NCI-H1105 (cell line): ENCODE measurements at regions not wholly inside any gene's neighbourhood (a gene's known extent, or its start where the extent isn't known, plus 50 kb on each side); places are given as distances from the start of the nearest gene placed in this dataset.
"Not testable (repeated sequence)": the region's sequence is repeated elsewhere in the genome, so short reads cannot be mapped to it uniquely, and the experiment has no call there.

Experiments used
- DNase-seq: peaks from one replicate; lab custom pipeline; 2025; lab: John Stamatoyannopoulos, UW

DNA sequence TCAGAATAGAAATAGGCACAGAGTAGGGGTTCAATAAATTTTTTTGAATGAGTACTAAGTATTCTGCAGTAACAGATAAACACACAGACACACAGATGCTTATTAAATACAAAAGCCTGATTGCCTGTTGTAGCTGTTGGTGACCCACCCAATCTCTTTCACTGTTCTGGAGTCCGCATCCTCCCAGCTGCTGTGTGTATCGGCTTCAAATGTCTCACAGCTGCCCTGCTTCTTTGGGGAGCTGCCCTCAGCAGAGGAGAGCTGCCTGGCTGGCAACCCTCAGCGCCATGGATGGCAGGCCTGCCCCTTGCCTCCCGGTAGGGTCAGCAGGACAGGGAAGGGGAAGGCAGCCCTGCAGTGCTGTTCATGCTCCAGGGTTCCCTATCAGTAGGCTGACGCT is 50.5 kb upstream of the PRNP start:
- no peak for DNase-seq

DNA sequence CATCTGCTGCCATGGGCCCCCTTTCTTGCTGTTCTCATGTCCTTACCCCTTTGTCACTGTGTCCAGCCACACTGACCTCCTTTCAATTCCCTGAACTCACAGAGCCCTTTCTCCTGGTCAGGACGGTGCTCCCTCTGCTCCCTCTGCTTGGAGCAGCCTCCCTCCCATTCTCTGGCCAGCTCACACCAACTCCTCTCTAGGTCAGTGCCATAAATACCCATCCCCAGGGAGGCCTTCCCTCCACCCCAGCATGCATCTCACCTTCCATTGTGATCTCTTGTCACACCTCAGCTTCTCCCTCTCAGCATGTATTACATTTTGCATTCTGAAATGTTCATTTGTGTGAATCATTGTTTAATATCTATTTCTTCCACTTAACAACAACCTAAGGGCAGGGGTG is 50.9 kb upstream of the PRNP start:
- no peak for DNase-seq

DNA sequence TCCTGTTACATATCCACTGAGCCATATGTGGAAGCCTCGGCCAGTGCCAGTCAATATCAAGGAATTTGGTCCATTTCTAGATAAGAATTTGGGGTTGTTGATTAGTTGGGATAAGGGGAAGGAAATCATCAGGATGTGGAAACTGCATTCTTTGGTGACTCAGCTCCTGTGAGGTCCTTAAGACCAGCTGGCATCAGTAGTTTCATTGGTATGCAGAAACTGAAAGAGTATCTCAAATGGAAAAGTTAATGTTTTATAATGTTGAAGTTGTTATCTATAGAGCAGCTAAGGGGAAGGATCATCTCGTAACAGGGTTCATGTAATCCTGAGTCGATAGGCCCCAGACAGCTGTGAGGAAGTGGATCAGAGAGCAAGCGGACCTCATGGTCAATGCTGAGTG is 52.5 kb upstream of the PRNP start:
- no peak for DNase-seq

DNA sequence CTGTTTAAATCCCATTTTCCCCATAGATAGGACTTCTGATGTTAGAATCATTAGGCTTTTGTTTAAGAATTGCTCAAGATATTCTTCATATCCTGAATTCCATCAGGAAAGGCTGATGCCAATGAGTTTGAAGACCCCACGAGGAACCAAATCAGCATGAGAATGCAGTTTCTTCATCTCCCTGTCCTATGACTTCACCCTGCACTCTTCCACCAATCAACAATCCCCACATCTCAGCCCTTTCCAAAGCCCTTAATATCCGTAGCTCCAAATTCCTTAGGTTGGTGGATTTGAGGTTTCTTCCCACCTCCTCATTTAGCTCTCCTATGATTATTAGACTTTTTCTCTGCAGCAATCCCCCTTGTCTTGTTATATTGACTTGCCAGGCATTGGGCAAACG is 52.9 kb upstream of the PRNP start:
- no peak for DNase-seq

DNA sequence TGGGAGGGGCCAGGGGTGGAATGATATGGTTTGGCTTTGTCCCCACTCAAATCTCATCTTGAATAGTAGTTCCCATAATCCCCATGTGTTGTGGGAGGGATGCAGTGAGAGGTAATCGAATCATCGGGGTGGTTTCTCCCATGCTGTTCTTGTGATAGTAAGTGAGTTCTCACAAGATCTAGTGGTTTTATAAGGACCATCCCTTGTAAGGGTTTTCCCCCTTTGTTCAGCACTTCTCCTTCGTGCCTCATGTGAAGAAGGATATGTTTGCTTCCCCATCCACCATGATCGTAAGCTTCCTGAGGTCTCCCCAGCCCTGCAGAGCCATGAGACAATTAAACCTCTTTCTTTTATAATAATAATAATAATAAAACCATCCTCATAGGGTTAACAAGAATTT is 53.4 kb upstream of the PRNP start:
- DNase-seq: no peak

DNA sequence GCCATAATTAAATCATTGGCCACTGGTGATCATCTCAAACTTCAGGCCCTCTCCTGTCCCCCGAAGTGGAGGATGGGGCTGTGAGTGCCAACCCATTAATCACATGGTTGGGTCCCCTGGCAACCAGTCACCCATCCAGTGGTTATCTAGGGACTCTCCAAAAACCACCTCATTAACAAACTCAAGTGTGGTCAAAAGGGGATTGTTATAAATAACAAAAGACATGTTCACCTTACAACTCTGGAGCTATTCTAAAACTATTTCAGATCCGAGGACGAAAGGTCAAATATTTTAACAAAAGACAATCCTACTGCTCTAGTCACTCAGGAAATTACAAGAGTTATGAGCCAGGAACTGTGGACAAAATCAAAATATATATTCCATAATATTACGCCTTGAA is 60.0 kb upstream of the PRNP start:
- DNase-seq: no peak

DNA sequence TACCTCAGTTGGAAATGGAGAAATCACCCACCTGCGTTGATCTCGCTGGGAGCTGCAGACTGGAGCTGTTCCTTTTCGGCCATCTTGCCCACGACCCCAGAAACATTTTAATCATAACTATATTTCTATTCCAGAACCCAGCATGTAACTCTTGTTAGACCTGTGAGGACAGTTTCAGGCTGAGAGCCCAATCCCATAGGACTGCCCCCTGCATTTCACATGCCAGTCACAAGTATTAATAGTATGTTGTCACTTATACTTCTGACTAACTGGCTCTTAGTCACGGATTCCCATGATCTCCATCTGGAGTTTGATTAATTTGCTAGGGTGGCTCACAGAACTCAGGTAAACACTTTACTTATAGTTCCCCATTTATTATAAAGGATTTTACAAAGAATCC is 60.6 kb upstream of the PRNP start:
- DNase-seq: no peak

DNA sequence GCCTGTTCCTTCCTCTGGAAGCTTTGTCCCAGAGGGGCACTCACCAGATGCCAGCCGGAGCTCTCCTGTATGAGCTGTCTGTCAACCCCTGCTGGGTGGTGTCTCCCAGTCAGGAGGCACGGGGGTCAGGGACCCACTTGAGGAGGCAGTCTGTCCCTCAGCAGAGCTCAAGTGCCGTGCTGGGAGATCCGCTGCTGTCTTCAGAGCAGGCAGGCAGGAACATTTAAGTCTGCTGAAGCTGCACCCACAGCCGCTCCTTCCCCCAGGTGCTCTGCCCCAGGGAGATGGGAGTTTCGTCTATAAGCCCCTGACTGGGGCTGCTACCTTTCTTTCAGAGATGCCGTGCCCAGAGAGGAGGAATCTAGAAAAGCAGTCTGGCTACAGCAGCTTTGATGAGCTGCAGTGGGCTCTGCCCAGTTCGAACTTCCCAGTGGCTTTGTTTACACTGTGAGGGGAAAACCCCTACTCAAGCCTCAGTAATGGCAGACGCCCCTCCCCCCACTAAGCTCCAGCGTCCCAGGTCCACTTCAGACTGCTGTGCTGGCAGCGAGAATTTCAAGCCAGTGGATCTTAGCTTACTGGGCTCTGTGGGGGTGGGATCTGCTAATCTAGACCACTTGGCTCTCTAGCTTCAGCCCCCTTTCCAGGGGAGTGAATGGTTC is 61.5 kb upstream of the PRNP start:
- not testable (repeated sequence) for DNase-seq

DNA sequence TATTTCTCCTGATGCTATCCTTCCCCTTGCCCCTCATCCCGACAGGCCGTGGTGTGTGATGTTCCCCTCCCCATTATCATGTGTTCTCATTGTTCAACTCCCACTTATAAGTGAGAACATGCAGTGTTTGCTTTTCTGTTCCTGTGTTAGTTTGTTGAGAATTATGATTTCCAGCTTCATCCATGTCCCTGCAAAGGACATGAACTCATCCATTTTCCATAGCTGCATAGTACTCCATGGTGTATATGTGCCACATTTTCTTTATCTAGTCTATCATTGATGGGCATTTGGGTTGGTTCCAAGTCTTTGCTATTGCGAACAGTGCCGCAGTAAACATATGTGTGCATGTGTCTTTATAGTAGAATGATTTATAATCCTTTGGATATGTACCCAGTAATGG is 67.1 kb upstream of the PRNP start:
- not testable (repeated sequence) for DNase-seq

DNA sequence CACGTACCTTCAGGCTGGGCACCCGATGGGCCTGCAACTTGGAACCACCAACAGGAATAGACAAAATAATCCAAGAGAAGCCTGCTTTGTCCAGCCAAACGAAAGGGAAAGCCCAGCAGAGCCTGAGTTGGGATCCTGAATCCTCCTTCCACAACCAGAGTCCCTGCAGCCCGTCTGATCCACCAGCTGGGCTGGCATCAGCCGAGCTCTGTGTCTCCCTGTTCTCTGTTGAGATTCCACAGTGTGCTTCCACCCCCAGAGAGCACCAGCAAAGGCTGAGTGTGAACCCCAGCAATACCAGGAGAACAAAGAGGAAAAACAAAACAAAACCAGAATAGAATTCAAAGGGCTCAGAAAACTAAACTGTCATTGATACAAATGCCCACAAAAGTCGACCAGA is 68.8 kb upstream of the PRNP start:
- DNase-seq: no peak

DNA sequence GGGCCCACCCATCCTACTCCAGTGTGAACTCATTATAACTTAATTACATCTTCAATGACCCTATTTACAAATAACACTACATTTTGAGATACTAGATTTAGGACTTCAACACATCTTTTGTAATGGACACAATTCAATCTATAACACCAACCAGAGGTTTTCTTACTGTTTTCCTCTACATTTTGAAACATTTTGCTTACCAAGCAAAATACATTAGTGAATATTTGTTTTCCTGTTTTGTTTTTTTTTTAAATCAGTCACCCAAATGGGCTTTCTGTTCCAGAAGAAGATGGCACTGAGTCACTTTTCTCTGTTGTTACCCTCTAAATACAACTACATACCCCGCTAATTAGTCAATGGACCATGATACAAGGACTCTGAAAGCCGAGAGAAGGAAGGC is 69.2 kb upstream of the PRNP start:
- DNase-seq: no peak

DNA sequence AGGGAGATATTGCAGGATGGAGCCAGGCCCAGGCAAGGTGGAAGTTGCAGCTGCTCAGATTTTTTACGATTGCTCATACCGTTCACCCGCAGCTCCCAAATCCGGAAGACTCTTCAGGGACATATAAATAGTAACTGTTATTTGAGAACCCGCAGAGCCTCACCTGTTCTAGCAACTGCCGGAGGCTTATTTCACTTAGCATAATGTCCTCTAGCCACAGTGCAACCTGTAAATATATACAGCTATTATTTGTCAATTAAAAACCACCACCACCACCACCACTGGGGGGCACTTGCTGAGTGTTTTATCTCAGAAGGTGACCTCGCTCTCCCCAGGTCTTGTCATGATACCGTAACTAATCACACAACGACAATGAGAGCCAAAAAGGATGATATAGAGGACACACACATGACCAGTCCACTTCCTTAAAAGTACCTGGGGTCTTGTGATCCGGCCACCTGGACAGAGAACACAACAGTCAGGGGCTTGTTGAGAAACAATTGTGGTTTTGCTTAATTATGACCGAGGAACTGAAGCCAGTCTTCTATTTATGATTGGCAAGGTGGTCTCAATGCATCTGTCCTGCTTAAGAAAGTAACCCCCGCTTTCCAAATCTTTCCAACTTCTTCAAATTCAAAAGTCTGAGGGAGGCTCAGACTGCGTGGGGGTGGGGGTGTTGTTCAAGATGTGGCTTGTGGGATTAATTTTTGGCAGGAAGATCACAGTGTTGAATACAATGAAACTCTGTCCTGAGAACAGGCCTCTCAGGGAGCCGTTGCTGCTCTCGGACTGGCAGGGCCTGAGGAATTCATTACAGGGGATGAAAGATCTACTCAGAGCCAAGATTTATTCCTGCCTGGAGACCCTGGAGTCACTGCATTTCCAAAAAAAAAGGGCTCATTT is 72.3 kb upstream of the PRNP start:
- peak; percentile 84 for DNase-seq

DNA sequence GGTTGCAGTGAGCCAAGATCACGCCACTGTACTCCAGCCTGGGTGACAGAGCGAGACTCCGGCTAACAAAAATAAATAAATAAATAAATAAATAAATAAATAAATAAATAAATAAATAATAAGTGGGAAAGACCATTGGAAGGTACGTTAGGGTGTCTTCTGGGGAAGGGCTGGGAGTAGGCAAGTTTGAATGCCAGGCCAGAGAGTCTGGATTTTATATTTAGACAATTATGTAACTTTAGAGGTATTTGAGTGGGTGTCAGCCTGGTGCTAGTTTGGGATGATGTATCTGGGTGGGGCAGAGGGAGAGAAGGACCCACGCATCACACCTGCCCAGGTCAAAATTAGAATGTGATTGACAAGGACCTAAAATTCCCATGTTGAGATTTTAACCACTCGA is 73.1 kb upstream of the PRNP start:
- no peak for DNase-seq

DNA sequence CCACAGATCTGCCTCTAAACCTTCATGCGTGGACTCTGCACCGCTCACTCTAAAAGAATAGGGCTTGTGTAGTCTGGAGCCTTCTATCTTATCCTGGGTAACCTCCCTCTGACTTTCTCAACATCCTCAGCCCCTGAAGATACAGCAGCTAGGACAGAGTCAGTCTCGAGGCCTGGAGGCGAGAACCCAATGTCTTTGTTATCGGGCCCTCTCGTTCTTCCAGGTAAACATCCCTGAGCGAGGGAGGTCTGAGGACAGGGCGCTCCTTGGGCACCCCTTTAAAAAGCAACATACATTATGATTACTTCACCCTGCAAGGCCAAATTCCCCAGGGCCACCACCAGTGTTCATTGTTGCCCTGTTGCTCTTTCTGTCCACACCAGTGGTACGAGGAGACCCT is 75.4 kb upstream of the PRNP start:
- no peak for DNase-seq

DNA sequence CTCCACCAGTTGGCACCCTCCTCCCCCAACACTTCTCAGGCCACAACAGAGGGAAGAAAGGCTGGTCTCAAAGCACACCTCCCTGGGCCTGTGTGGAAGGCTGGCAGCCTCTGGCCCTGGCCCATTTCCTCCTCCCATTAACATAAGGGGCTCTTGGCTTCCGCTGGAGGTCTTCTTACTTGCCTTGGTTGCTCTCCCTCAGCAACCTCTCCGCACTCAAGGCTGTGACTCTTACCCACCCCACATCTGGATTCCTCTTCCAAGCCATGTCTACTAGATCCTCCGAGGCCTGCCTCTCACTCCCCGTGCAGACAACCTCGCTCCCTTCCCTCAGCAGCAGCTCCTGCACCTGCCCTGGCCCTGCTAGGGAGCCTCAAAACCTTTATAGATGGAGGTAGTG is 76.7 kb upstream of the PRNP start:
- no peak for DNase-seq

DNA sequence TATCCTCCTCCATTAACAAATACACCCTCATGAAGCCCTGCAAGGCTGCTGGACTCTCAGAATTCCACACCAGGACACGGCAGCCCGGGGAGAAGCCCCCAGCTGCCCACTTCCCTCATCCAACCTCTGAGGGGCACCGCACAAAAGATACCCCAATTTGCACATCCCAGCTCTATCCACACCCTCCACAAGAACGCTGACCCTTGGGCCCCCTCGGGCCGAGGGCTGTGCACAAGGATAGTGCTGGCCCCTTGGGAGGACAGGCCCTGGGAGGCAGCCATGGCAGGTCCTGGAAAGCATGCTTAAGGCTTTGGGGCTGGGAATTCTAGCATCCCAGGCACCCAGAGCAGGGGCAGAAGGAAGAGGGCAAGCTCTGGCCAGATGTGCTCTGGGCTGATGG is 77.4 kb upstream of the PRNP start:
- no peak for DNase-seq

DNA sequence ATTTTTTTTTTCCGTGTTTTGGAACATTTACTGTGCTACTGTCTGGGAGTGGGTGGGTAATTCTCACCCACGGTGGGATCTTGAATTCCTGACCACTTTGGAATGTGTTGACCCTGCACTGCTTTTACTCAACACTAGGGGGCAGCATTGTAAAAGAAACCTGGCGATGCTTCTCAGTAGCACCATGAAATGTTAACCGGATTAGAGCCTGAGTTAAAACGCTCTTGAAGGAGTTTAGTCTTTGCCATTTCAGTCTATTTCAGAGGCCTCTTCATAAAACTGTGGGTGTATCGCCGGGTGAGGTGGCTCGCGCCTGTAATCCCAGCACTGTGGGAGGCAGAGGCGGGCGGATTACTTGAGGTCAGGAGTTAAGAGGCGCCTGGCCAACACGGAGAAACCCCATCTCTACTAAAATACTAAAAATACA is 79.0 kb upstream of the PRNP start:
- peak; percentile 58 for DNase-seq

DNA sequence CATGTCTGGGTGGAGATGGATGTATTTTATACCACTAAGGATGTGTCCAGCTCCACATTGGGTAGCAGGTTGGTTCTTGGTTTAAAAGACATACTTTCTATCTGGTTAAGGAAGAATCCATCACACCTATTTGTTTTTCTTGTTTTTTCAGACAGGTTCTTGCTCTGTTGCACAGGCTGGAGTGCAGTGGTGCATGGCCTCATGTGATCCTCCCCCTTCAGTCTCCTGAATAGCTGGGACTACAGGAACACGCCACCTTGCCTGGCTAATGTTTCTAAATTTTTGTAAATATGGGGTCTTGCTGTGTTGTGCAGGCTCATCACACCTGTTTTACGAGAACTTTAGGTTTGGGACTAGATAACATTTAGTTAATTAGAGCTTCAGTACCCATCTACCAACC is 80.2 kb upstream of the PRNP start:
- no peak for DNase-seq

DNA sequence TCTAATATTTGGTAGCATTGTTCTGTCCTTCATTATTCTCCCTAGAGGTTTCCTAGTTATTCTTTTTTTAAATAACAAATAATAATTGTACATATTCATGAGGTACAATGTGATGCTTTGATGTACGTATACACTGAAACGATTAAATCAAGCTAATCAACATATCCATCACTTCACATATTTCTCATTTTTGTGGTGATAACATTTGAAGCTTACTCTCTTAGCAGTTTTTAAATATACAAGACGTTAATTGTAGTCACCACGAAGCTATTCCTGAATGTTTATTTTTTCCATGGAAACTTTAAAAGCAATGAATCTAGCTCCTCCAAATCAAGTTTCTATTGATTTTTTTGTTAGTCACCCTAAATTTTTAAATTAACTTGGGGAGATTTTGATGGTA is 81.1 kb upstream of the PRNP start:
- no peak for DNase-seq

DNA sequence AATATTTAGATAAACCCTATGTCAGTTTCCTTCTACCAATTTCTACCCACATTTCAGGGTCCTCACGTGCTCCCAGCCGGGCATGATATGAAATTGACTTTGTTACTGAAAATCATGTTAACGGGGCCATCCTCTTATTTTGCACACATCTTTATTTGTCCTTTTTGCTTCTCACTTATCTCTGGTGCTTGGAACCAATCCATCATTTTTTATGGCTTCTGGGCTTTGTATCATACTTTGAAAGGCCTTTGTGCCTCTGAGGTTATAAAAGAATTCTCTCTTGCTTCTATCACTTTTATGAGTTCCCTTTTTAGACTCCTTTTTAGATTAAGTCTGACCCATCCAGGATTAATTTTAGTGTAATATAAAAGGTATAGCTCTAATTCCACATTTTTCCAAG is 81.7 kb upstream of the PRNP start:
- DNase-seq: no peak

DNA sequence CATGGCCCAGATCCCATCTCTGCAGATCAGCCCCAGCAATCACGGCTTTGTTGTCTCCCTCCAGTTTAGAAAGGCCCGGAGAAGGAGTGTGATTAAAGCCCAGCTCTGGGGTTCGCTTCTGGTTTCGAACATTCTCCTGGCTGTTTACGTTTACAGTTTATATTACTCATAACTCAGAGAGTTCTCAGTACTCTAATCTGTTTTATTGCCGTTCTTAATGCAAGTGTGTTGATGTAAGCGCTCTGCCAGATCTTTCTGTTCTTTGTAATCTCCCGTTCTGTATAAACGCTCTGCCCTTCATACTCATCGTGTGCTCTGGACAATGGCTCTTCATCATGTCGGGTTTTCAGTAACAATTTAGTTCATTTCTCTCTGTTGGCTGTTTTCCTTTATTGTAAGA is 82.5 kb upstream of the PRNP start:
- DNase-seq: no peak

DNA sequence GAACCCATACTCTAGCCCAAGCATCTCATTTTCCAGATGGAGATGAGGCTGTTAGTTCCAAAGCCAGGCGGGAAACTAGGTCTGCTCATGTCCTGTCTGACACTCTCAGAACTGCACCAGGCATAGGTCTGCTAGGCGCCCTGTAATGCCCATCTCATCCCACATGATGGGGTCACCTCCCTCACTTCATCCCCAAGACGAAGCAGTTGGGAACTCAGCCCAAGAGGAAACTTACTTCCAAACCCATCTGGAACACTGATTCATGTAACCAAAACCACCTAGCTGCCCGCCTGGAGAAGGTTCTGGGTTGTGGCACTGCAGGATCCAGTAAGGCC is 84.0 kb upstream of the PRNP start:
- no peak for DNase-seq

DNA sequence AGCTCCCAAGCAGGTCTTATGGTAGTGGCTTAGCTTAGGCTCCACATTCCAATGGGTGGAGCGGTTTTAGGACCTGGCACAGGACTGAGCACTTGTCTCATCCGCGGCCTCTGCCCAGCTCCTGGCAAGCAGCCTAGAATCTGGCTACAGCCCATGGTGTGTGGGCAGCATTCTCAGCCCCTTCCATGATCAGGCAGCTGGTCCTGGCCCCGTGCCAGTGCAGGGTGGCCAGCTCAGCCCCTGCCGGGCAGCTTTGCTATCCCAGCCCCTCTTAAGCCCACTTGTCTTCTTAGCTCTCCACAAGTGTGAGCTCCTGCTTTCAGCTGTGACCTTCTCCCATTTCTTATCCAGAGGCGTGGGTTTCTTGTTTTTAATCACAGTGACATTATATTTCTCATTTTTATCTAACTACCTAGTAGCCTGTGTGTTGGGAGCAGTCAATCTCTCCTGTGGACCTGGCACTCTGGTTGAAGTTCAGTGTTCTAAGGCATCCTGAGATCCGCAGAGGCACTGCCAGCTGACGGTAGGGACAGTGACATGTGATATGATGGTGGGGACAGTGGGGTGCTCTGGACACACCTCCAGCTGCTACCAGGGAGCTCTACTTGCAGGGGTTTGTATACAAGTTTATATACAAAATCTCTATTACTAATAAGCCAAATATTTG is 84.5 kb upstream of the PRNP start:
- peak; percentile 64 for DNase-seq
